Endothelial cell of umbilical vein (primary cell): ENCODE measurements at regions not wholly inside any gene's neighbourhood (a gene's known extent, or its start where the extent isn't known, plus 50 kb on each side); places are given as distances from the start of the nearest gene placed in this dataset.

Experiments
- CTCF ChIP-seq, 2 donors: IDR thresholded peaks; 1 replicate in 1 of 2; 2 replicates in 1 of 2; pipeline ENCODE4 v1.5.1; 2011; ENCODE audit warnings: low read length in 2 of 2, mild to moderate bottlenecking in 2 of 2, moderate library complexity in 2 of 2, control low read depth in 1 of 2, inconsistent platforms in 1 of 2, low read depth in 1 of 2; ENCODE audit not compliant: insufficient read depth in 1 of 2; ENCODE audit errors: extremely low read depth in 1 of 2
- EZH2 ChIP-seq: IDR thresholded peaks from 2 replicates; pipeline ENCODE4 v1.6.1; 2012; ENCODE audit warnings: borderline replicate concordance, low read depth, mild to moderate bottlenecking, moderate library complexity, low read length, inconsistent platforms; ENCODE audit not compliant: severe bottlenecking
- POLR2A ChIP-seq: IDR thresholded peaks from 2 replicates; pipeline ENCODE4 v1.6.1; 2012; ENCODE audit warnings: low read depth, mild to moderate bottlenecking, control low read depth, low read length

GRCh38 chr16:87149051-87149450 is 168.1 kb downstream of the C16orf95 start:
- TF ChIP-seq POLR2A: no peak
- no peak for TF ChIP-seq EZH2
- TF ChIP-seq CTCF (IDR thresholded peaks at IDR 0.05; ENCODE audit: extremely low read depth in 1 of 2, insufficient read depth in 1 of 2, low read depth in 1 of 2, low read length in 2 of 2): no peak
